GM19324 (cell line): ENCODE measurements at regions not wholly inside any gene's neighbourhood (a gene's known extent, or its start where the extent isn't known, plus 50 kb on each side); places are given as distances from the start of the nearest gene placed in this dataset.

ENCODE experiments used
- ATAC-seq: cut with Tn5 transposase; IDR thresholded peaks from one replicate; pipeline ENCODE4 v1.9.1; 2021; ENCODE audit warnings: mild to moderate bottlenecking, moderate library complexity; ENCODE audit not compliant: unreplicated experiment, low FRiP score

- no peak for ATAC-seq
These were observed 88.6 kb upstream of the NFIB start for GRCh38 chr9:14402583-14402982.

GRCh38 chr9:14401911-14402310 lies 88.0 kb upstream of the NFIB start:
- ATAC-seq, result no peak

GRCh38 chr9:14400658-14400995 lies 86.7 kb upstream of the NFIB start:
- no peak for ATAC-seq

GRCh38 chr9:14399756-14400657 lies 86.1 kb upstream of the NFIB start:
- ATAC-seq, result no peak

GRCh38 chr9:14398473-14398872 lies 84.5 kb upstream of the NFIB start:
- no peak for ATAC-seq

GRCh38 chr9:14396171-14396570 lies 82.2 kb upstream of the NFIB start:
- no peak for ATAC-seq

- no peak for ATAC-seq
These were observed 81.6 kb upstream of the NFIB start for GRCh38 chr9:14395317-14396082.

- no peak for ATAC-seq
These were observed 79.5 kb upstream of the NFIB start for GRCh38 chr9:14393418-14393817.

- ATAC-seq, result no peak
These were observed 77.7 kb upstream of the NFIB start for GRCh38 chr9:14391620-14392019.

GRCh38 chr9:14389657-14390056 lies 75.7 kb upstream of the NFIB start:
- ATAC-seq, result no peak

GRCh38 chr9:14389146-14389545 lies 75.2 kb upstream of the NFIB start:
- ATAC-seq, result no peak

GRCh38 chr9:14383773-14384172 lies 69.8 kb upstream of the NFIB start:
- ATAC-seq, result no peak

GRCh38 chr9:14383294-14383693 lies 69.4 kb upstream of the NFIB start:
- peak; percentile 54 for ATAC-seq

- no peak for ATAC-seq
These were observed 66.3 kb upstream of the NFIB start for GRCh38 chr9:14380061-14380836.

GRCh38 chr9:14379280-14379679 lies 65.3 kb upstream of the NFIB start:
- ATAC-seq, result no peak

- ATAC-seq, result no peak
These were observed 59.8 kb upstream of the NFIB start for GRCh38 chr9:14373706-14374105.

- no peak for ATAC-seq
These were observed 59.4 kb upstream of the NFIB start for GRCh38 chr9:14373336-14373666.

GRCh38 chr9:14372437-14373335 lies 58.7 kb upstream of the NFIB start:
- no peak for ATAC-seq

GRCh38 chr9:14369011-14369410 lies 55.1 kb upstream of the NFIB start:
- ATAC-seq, result no peak

GRCh38 chr9:14366076-14366475 lies 52.1 kb upstream of the NFIB start:
- no peak for ATAC-seq
